Kidney (tissue), 13 donors: ENCODE measurements at regions not wholly inside any gene's neighbourhood (a gene's known extent, or its start where the extent isn't known, plus 50 kb on each side); places are given as distances from the start of the nearest gene placed in this dataset.
A peak's percentile ranks its signal among the peaks of the same experiment; 100 is the strongest.

Experiments
- DNase-seq, 5 donors: peaks; one replicate each; pipeline ENCODE4 v3.0.0-alpha.2; 2013 to 2020
- FAIRE-seq: peaks from 2 replicates; lab custom pipeline; 2012; peaks lifted over from hg19 to GRCh38; lab: Jason Lieb, UNC
- H3K27ac ChIP-seq, 2 donors: one replicate each; pipeline ENCODE4 v1.7.0; 2013; ENCODE audit warnings: low read depth in 2 of 2, low read length in 2 of 2, inconsistent platforms in 1 of 2
- H3K27me3 ChIP-seq: one replicate; pipeline ENCODE4 v1.7.1; 2013; ENCODE audit warnings: low read length, inconsistent platforms; ENCODE audit not compliant: control insufficient read depth, insufficient read depth
- H3K36me3 ChIP-seq, 3 donors: one replicate each; pipeline versions ENCODE4 v1.7.0 to v1.7.1; 2013; ENCODE audit warnings: low read length in 3 of 3, control low read depth in 1 of 3, inconsistent platforms in 1 of 3; ENCODE audit not compliant: insufficient read depth in 3 of 3, control insufficient read depth in 2 of 3
- H3K4me1 ChIP-seq, 3 donors: one replicate each; pipeline versions ENCODE4 v1.7.0 to v1.7.1; 2013; ENCODE audit warnings: low read length in 3 of 3, inconsistent platforms in 1 of 3, low read depth in 1 of 3; ENCODE audit not compliant: control insufficient read depth in 2 of 3, insufficient read depth in 2 of 3
- H3K4me3 ChIP-seq, 3 donors: one replicate each; pipeline versions ENCODE4 v1.7.0 to v1.8.1; 2013; ENCODE audit warnings: low read length in 3 of 3, control low read depth in 1 of 3, inconsistent platforms in 1 of 3
- H3K9ac ChIP-seq, 3 donors: one replicate each; pipeline versions ENCODE4 v1.7.0 to v1.7.1; 2013; ENCODE audit warnings: low read length in 3 of 3, control low read depth in 1 of 3, inconsistent platforms in 1 of 3
- H3K9me3 ChIP-seq, 3 donors: one replicate each; pipeline versions ENCODE4 v1.7.0 to v1.7.1; 2013; ENCODE audit warnings: low read length in 3 of 3, control low read depth in 1 of 3, inconsistent platforms in 1 of 3; ENCODE audit not compliant: control insufficient read depth in 2 of 3, insufficient read depth in 1 of 3
- CTCF ChIP-seq: IDR thresholded peaks from 3 replicates; pipeline ENCODE4 v1.5.1; 2012; ENCODE audit warnings: mild to moderate bottlenecking, moderate library complexity, borderline replicate concordance; ENCODE audit not compliant: insufficient read depth; ENCODE audit errors: extremely low read depth
- intact Hi-C: fragments of 100-400 bp; cut with DNase I; formaldehyde crosslinking; loops from one replicate; pipeline ENCODE4 v1.11.1; 2022
- donor health status: control.
- donor health status: control.
- donor health status: control.
- donor health status: control.
- donor health status: control.
- donor health status: DM: yes; HTN: yes; CAD: no.
- donor health status: Normal renal cell carcinoma (clear cell type).

DNA sequence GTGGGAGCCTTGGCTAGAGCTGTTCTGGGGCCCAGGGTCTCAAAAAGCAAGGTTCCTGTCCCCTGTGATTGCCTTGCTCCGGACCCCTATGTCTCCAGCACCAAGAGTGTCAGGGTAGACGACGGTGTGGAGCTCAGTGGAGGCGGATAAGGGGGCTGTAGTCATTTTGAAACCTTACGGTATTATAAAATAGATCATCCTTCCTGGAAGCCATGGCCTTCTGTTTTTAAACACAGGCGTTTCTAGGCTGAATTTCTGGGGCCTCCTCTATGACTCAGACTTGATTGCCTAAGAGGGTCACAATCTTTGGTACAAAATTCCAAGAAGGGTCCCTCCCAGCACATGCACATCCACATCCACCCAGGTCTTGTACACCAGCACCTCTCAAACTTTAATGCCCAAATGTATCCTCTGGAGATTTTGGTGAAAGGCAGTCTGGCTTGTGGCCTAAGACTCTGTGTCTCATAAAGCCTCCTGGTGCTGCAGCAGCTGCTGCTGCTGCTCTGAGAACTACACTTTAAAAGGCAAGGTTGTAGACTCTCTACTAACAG, 70.5 kb upstream of the XCR1 start:
- DNase-seq, result no peak
- no peak for TF ChIP-seq CTCF
- Histone ChIP-seq H3K9ac (no peak overlapping the region), H3K9me3 (no peaks in the 10 kb centered on the region), H3K27me3 (no peaks in the 10 kb centered on the region), H3K27ac (peak overlapping the region in 1 of 2 donors; percentile 38), H3K4me1 (no peaks in the 10 kb centered on the region), H3K36me3 (no peaks in the 10 kb centered on the region), H3K4me3 (no peak overlapping the region)
- intact Hi-C loops, result loop anchor here (10.0 kb wide), 1 partner anchor 107 kb away; the partner anchor contains the start of gene CCR1
- FAIRE-seq, result no peak

- no peak for TF ChIP-seq CTCF
- H3K9me3 ChIP-seq, result no peaks in the 10 kb centered on the region
- intact Hi-C loops, result loop anchor here (10.0 kb wide), 1 partner anchor 108 kb away; the partner anchor contains the start of gene CCR1
- H3K36me3 ChIP-seq, result no peaks in the 10 kb centered on the region
- no peaks in the 10 kb centered on the region for H3K4me1 ChIP-seq
- FAIRE-seq (no peak), DNase-seq (no peak)
- H3K27me3 ChIP-seq, result no peaks in the 10 kb centered on the region
- H3K4me3 ChIP-seq, result no peak overlapping the region
- H3K27ac ChIP-seq, result no peak overlapping the region
- no peak overlapping the region for H3K9ac ChIP-seq
Observed at GRCh38 chr3:46096781-46097180, 69.5 kb upstream of the XCR1 start.

DNA sequence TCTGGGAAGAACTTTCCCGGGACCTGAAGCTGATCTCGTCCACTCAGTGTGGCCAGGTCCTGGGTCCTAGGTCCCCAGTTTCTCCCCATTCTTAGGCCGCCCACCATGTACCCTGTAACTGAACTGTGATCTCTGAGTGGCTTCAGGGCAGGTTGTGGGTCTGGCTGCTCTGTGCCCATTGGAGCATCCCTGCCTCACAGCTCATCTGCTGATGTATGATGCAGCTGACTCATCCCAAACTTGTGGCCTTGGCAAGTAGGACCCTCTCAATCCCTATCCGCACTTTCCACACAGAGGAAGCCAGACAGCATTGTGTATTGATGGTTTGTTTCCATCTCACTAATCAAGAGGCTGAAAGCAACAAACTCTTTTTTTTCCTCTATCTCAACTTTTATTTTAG, 69.1 kb upstream of the XCR1 start:
- no peaks in the 10 kb centered on the region for H3K27me3 ChIP-seq
- no peaks in the 10 kb centered on the region for H3K9me3 ChIP-seq
- no peak overlapping the region for H3K9ac ChIP-seq
- no peaks in the 10 kb centered on the region for H3K4me1 ChIP-seq
- H3K4me3 ChIP-seq, result no peak overlapping the region
- FAIRE-seq (no peak), DNase-seq (no peak)
- intact Hi-C loops, result loop anchor here (10.0 kb wide), 1 partner anchor 108 kb away; the partner anchor contains the start of gene CCR1
- TF ChIP-seq CTCF, result no peak
- no peak overlapping the region for H3K27ac ChIP-seq
- H3K36me3 ChIP-seq, result no peaks in the 10 kb centered on the region

DNA sequence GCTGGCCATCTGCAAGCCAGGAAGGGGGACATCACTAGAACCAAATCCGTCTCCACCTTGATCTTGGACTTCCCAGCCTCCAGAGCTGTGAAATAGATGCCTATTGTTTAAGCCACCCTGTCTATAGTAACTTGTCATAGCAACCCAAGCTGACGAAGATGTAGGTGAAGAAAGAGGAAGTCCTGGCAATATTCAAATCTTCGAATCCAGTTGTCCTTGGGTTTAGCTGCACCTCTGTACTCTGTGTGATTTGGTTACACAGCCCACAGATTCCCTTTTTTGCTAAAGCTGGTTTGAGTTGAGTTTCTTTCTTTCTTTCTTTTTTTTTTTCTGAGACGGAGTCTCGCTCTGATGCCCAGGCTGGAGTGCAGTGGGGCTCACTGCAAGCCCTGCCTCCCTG, 68.0 kb upstream of the XCR1 start:
- Histone ChIP-seq H3K27ac (no peak overlapping the region), H3K4me1 (no peaks in the 10 kb centered on the region), H3K27me3 (no peaks in the 10 kb centered on the region), H3K36me3 (no peaks in the 10 kb centered on the region), H3K9ac (no peak overlapping the region), H3K9me3 (no peaks in the 10 kb centered on the region), H3K4me3 (no peak overlapping the region)
- no peak for TF ChIP-seq CTCF
- FAIRE-seq, result no peak
- intact Hi-C loops, result loop anchor here (10.0 kb wide), 1 partner anchor 109 kb away; the partner anchor contains the start of gene CCR1
- no peak for DNase-seq
